ENCODE measurements at regions not wholly inside any gene's neighbourhood (a gene's known extent, or its start where the extent isn't known, plus 50 kb on each side); places are given as distances from the start of the nearest gene placed in this dataset.

- no peak for DNase-seq
- Mint-ChIP-seq H3K9me3 (no peaks in the 10 kb centered on the region), H3K4me1 (no peaks in the 10 kb centered on the region), H3K27ac (no peak overlapping the region), H3K27me3 (no peaks in the 10 kb centered on the region), H3K36me3 (ENCODE audit: low read depth) (no peaks in the 10 kb centered on the region), H3K4me3 (no peak overlapping the region)
- ChIA-PET POLR2A (no interaction called here), CTCF (no interaction called here)
- ATAC-seq (ENCODE audit: low read depth) = no peak
- no peak for TF ChIP-seq CTCF (IDR thresholded peaks at IDR 0.05)
- intact Hi-C loops (cut with micrococcal nuclease) = no loop called here
Observed at GRCh38 chr2:862731-863466, 87.8 kb upstream of the SNTG2 start.

GRCh38 chr2:862355-862687 lies 88.3 kb upstream of the SNTG2 start:
- Mint-ChIP-seq H3K36me3 (ENCODE audit: low read depth) (no peaks in the 10 kb centered on the region), H3K27ac (no peak overlapping the region), H3K4me3 (no peak overlapping the region), H3K27me3 (no peaks in the 10 kb centered on the region), H3K9me3 (no peaks in the 10 kb centered on the region), H3K4me1 (no peaks in the 10 kb centered on the region)
- CTCF ChIA-PET = no interaction called here
- no peak for ATAC-seq (ENCODE audit: low read depth)
- intact Hi-C loops (cut with micrococcal nuclease) = no loop called here
- TF ChIP-seq CTCF (IDR thresholded peaks at IDR 0.05) = no peak
- no peak for DNase-seq
- POLR2A ChIA-PET = no interaction called here

GRCh38 chr2:861655-862354 lies 88.8 kb upstream of the SNTG2 start:
- H3K27ac Mint-ChIP-seq = no peak overlapping the region

GRCh38 chr2:860259-860855 lies 90.3 kb upstream of the SNTG2 start:
- no peaks in the 10 kb centered on the region for H3K9me3 Mint-ChIP-seq
- ATAC-seq (ENCODE audit: low read depth) = no peak
- CTCF ChIA-PET = no interaction called here
- POLR2A ChIA-PET = no interaction called here
- H3K27me3 Mint-ChIP-seq = no peaks in the 10 kb centered on the region
- H3K27ac Mint-ChIP-seq = no peak overlapping the region
- H3K4me1 Mint-ChIP-seq = no peaks in the 10 kb centered on the region
- TF ChIP-seq CTCF (IDR thresholded peaks at IDR 0.05) = no peak
- intact Hi-C loops (cut with micrococcal nuclease) = no loop called here
- no peak for DNase-seq
- H3K36me3 Mint-ChIP-seq (ENCODE audit: low read depth) = no peaks in the 10 kb centered on the region
- H3K4me3 Mint-ChIP-seq = no peak overlapping the region

More at GRCh38 chr2:861655-862354, 88.8 kb upstream of the SNTG2 start:
- POLR2A ChIA-PET = no interaction called here
- DNase-seq (no peak), ATAC-seq (ENCODE audit: low read depth) (no peak)
- Mint-ChIP-seq H3K4me1 (no peaks in the 10 kb centered on the region), H3K4me3 (no peak overlapping the region), H3K27me3 (no peaks in the 10 kb centered on the region), H3K9me3 (no peaks in the 10 kb centered on the region), H3K36me3 (ENCODE audit: low read depth) (no peaks in the 10 kb centered on the region)
- intact Hi-C loops (cut with micrococcal nuclease) = no loop called here
- CTCF ChIA-PET = no interaction called here
- no peak for TF ChIP-seq CTCF (IDR thresholded peaks at IDR 0.05)

GRCh38 chr2:858646-859045 lies 92.0 kb upstream of the SNTG2 start:
- H3K27ac Mint-ChIP-seq = no peak overlapping the region
- H3K36me3 Mint-ChIP-seq (ENCODE audit: low read depth) = no peaks in the 10 kb centered on the region
- ChIA-PET CTCF (no interaction called here), POLR2A (no interaction called here)
- no peak for DNase-seq
- intact Hi-C loops (cut with micrococcal nuclease) = no loop called here
- H3K4me1 Mint-ChIP-seq = peaks cover 5% of the 10 kb centered on the region
- no peaks in the 10 kb centered on the region for H3K9me3 Mint-ChIP-seq
- TF ChIP-seq CTCF (IDR thresholded peaks at IDR 0.05) = no peak
- peaks cover 3% of the 10 kb centered on the region for H3K27me3 Mint-ChIP-seq
- H3K4me3 Mint-ChIP-seq = no peak overlapping the region
- ATAC-seq (ENCODE audit: low read depth) = no peak

Measured in activated B cell treated with CpG ODN at 0.5 μM for 24 hours (primary cell).